BJ (cell line): ENCODE measurements at regions not wholly inside any gene's neighbourhood (a gene's known extent, or its start where the extent isn't known, plus 50 kb on each side); places are given as distances from the start of the nearest gene placed in this dataset.

Experiments used
- CTCF ChIA-PET: fragments of 350-600 bp; formaldehyde crosslinking; extraction: SDS; loops from one replicate; lab custom pipeline; 2021; ENCODE audit warnings: antibody characterized with exemption, inconsistent platforms; lab: Yijun Ruan, JAX
- POLR2A ChIA-PET: fragments of 300-600 bp; sonication (Branson Sonifier 250); formaldehyde crosslinking; extraction: SDS; loops from one replicate; lab custom pipeline; 2021; ENCODE audit warnings: antibody characterized with exemption; lab: Charles Lee
- DNase-seq: peaks from one replicate; pipeline ENCODE4 v3.0.0-alpha.2; 2011; ENCODE audit warnings: low read depth
- H3K27me3 ChIP-seq: 2 replicates; pipeline ENCODE4 v1.6.0; 2011; ENCODE audit warnings: low read length; ENCODE audit not compliant: control insufficient read depth, insufficient read depth
- H3K36me3 ChIP-seq: 2 replicates; pipeline ENCODE4 v1.5.1; 2011; ENCODE audit warnings: low read length; ENCODE audit not compliant: control insufficient read depth, insufficient read depth
- H3K4me3 ChIP-seq: 2 replicates; pipeline ENCODE4 v1.5.1; 2011; ENCODE audit warnings: low read depth, mild to moderate bottlenecking, control low read depth, low read length
- TF ChIP-seq, protein P1 (sequence below): IDR thresholded peaks from 2 replicates; pipeline ENCODE4 v1.5.1; 2011; ENCODE audit warnings: low read depth, mild to moderate bottlenecking, control low read depth, inconsistent platforms, low read length, moderate library complexity; ENCODE audit not compliant: insufficient read depth

DNA sequence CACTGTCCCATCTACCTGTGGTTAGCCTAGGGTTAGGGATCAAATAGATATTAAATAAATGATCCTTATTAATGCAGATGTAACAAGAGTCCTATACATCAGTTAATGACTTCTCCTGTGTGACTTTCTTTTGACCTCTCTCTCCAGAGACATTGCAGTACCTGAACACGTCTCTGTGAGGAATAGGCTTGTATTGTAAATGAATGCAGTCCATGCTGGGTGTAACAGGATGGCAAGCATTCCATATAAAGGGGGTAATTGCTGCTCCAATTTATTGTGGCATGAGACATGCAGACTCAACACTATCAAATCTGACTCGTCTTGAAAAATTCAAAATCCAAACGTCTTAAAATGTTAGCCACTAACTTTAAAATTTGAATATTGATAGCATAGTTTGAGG, 189.5 kb downstream of the PRDM2 start:
- TF ChIP-seq, protein P1, sequence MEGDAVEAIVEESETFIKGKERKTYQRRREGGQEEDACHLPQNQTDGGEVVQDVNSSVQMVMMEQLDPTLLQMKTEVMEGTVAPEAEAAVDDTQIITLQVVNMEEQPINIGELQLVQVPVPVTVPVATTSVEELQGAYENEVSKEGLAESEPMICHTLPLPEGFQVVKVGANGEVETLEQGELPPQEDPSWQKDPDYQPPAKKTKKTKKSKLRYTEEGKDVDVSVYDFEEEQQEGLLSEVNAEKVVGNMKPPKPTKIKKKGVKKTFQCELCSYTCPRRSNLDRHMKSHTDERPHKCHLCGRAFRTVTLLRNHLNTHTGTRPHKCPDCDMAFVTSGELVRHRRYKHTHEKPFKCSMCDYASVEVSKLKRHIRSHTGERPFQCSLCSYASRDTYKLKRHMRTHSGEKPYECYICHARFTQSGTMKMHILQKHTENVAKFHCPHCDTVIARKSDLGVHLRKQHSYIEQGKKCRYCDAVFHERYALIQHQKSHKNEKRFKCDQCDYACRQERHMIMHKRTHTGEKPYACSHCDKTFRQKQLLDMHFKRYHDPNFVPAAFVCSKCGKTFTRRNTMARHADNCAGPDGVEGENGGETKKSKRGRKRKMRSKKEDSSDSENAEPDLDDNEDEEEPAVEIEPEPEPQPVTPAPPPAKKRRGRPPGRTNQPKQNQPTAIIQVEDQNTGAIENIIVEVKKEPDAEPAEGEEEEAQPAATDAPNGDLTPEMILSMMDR = no peak
- Histone ChIP-seq H3K4me3 (no peak overlapping the region), H3K36me3 (no peaks in the 10 kb centered on the region), H3K27me3 (no peaks in the 10 kb centered on the region)
- CTCF ChIA-PET = no interaction called here
- POLR2A ChIA-PET = no interaction called here
- no peak for DNase-seq

DNA sequence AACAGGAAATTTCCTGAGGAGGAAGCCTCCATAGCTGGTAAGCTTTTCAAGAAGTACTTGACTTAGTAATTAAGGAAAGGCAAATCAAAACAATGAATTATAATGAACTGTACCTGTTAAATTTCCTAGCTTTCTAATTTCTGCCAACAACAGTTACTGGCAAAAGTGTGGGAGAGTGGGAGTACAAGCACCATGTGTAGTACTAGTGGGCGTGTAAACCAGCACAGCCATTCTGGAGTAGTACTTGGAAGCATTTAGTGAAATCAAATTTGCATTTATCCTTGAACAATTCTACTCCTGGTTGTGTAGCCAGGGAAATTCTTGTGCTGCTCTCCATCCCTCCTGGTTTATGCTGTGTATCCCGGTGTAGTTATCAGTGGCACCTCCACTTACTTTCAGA, 190.8 kb downstream of the PRDM2 start:
- CTCF ChIA-PET = no interaction called here
- H3K36me3 ChIP-seq = no peaks in the 10 kb centered on the region
- POLR2A ChIA-PET = no interaction called here
- DNase-seq = no peak
- TF ChIP-seq, protein P1 = no peak
- no peak overlapping the region for H3K4me3 ChIP-seq
- no peaks in the 10 kb centered on the region for H3K27me3 ChIP-seq

DNA sequence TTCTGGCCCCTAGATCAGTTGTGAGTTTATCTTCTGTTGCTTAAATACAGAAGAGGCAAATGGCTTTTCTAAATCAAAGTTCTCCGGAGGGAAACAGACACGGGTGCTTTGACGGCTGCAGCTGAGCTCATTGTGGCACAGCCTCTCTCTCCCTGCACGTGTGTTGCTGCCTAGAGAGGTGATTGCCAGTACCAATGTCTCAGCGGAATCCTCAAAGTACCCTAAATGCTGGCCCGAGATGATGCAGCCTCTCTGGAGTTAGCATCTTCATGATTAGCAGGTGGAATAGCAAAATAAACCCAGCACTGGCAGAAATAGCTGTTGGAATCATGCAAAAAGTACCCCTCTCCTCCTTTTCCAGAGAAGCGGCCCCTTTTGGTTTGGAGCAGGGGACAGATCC, 192.2 kb downstream of the PRDM2 start:
- CTCF ChIA-PET = no interaction called here
- POLR2A ChIA-PET = no interaction called here

DNA sequence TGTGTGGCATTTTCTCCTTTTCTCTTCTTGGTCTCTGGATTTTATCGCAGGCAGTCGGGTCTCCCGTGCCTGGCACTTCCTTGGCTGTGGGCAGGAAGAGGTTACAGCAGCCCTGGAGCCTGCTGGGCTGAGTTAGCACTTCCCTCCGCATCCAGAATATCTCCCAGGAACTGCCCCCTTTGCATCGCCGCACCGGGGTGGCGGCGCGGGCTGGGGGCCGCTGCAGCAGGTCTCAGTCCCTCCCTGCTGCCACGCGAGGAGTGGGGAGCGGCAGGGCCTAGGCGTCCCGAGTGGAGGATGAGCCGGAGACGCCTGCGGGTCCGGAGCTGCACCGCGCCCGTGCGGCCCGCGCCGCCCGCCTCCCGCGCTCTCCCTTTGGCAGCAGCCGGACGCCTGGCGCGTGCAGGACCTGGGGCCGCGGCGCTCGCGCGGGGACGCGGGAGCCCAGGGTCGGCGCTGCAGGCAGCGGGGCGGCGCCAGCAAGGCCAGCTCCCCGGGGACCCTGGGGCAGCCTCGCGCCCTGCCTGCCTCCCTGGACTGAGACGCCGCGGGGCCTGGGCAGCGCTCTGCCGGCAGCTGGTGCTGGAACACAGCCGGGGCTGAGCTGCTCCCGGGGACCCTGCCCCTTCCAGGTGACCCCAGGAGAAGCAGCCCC, 192.8 kb downstream of the PRDM2 start:
- H3K36me3 ChIP-seq = no peaks in the 10 kb centered on the region
- no peaks in the 10 kb centered on the region for H3K27me3 ChIP-seq
- ChIA-PET POLR2A (no interaction called here), CTCF (no interaction called here)
- H3K4me3 ChIP-seq = no peak overlapping the region
- TF ChIP-seq, protein P1 = no peak
- no peak for DNase-seq

More for the DNA sequence above, 192.2 kb downstream of the PRDM2 start:
- Histone ChIP-seq H3K4me3 (no peak overlapping the region), H3K27me3 (no peaks in the 10 kb centered on the region), H3K36me3 (no peaks in the 10 kb centered on the region)
- DNase-seq = no peak
- TF ChIP-seq, protein P1 = no peak

DNA sequence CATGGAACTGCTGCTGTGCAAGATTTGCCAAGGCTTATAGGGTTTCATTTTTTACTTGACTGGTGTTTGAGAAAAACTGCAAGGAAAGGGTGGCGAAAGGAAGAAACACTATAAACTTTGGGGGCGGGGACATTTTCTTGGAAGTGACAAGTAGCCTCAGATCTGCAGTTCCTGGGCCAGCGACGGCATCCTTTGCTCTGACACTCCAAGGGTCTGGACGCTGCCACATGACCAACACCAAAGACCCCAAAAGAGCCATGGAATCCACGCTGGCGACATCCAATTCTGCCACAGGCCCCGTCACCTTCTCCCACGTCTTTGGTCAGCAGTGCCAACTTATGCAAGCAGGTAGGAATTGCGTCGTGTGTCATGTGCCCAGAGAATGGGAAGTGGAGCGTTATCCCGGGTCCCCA, 193.4 kb downstream of the PRDM2 start:
- Histone ChIP-seq H3K4me3 (no peak overlapping the region), H3K36me3 (no peaks in the 10 kb centered on the region), H3K27me3 (no peaks in the 10 kb centered on the region)
- CTCF ChIA-PET = no interaction called here
- POLR2A ChIA-PET = no interaction called here
- TF ChIP-seq, protein P1 = no peak
- DNase-seq = no peak
